Suppressor macrophage treated with lipopolysaccharide for 1 hour (primary cell): ENCODE measurements at regions not wholly inside any gene's neighbourhood (a gene's known extent, or its start where the extent isn't known, plus 50 kb on each side); places are given as distances from the start of the nearest gene placed in this dataset.

Experiments used
- DNase-seq, 3 donors: peaks; one replicate each; pipeline ENCODE4 v3.0.0-alpha.2; 2020 to 2022

GRCh38 chr1:164475834-164476233 lies 83.2 kb upstream of the PBX1 start:
- DNase-seq, result no peak

- DNase-seq, result no peak
Measured at GRCh38 chr1:164477343-164477742, 81.6 kb upstream of the PBX1 start.

DNA sequence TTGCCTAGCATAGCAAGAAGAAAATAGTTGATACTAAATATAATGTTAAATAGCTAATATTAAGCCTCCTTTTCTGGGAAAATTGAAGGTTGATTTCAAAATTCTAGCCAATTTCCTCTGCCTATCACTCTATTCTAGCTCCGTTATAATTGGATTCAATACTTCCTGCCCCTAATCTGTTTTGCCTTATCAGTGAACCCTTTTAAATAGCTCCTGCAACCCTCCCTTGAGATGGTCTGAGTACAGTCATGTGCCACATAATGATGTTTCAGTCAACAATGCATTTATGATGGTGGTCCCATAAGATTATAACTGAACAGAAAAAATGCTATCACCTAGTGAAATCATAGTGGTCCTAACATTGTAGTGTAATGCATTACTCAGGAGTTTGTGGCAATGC lies 79.7 kb upstream of the PBX1 start:
- DNase-seq, result no peak

DNA sequence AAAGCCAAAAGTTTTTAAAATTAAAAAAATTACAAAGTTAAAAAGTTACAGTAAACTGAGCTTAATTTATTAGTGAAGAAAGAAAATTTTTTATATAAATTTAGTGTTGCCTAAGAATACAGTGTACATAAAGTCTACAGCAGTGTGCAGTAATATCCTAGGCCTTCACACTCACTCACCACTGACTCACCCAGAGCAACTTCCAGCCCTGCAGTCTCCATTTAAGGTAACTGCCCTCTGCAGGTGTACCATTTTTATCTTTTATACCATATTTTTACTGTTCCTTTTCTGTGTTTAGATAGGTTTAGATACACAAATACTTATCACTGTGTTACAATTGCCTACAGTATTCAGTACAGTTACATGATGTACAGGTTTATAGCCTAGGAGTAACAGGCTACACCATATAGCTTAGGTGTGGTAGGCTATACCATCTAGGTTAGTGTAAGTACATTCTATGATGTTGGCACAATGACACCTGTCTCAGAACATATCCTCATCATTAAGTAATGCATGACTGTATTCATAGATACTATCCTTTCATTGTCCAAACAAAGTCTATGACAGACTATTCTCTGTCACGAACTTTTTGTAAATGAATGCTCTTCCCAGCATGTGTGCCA lies 78.6 kb upstream of the PBX1 start:
- no peak for DNase-seq

GRCh38 chr1:164495905-164496304 lies 63.1 kb upstream of the PBX1 start:
- no peak for DNase-seq

DNA sequence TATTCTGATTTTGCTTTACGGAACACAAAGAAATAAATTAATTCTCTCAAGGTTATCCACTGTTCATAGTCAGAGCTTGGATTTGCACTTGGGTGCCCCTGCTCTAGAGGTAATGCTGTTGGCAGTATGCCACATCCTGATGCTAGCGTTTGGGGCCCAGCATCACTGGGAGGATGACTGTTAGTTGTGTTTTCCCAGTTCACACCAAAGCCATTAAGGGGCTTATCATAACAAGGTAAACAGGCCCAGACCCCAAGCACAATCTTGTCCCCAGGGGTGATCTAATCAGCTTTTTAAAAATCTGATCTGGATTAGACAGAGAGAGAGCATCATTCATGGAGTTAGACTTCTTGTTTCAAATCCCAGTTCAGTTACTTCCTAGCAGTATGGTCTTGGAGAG lies 60.2 kb upstream of the PBX1 start:
- no peak for DNase-seq

DNA sequence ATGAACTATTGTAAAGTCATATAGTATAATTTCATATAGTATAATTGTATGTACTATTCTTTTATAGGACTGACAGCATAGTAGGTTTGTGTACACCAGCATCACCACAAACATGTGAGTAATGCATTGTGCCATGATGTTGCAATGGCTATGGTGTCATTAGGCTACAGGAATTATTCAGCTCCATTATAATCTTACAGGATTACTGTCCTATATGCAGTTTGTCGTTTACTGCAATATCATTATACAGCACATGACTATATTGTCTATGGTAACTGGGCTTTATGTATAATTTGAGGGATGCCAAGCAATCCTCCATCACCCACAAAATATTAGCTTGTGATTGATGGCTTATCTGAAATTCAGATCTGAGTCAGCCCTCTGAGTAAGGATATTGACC lies 54.2 kb upstream of the PBX1 start:
- peak in 1 of 3 donors; percentile 11 for DNase-seq
